Astrocyte of the cerebellum (primary cell): ENCODE measurements at regions not wholly inside any gene's neighbourhood (a gene's known extent, or its start where the extent isn't known, plus 50 kb on each side); places are given as distances from the start of the nearest gene placed in this dataset.
"Not testable (repeated sequence)": the region's sequence is repeated elsewhere in the genome, so short reads cannot be mapped to it uniquely, and the experiment has no call there.

Source experiments
- DNase-seq: peaks from one replicate; pipeline ENCODE4 v3.0.0-alpha.2; 2011; ENCODE audit warnings: low read depth
- H3K4me3 ChIP-seq: 2 replicates; pipeline ENCODE4 v1.5.1; 2011; ENCODE audit warnings: mild to moderate bottlenecking, low read depth, low read length, moderate library complexity
- CTCF ChIP-seq: IDR thresholded peaks from 2 replicates; pipeline ENCODE4 v1.5.1; 2012; ENCODE audit warnings: low read length, low read depth, moderate library complexity, mild to moderate bottlenecking; ENCODE audit errors: missing control alignments
- in situ Hi-C: cut with HindIII; loops from 2 replicates; pipeline ENCODE4 v1.10.0; 2017; ENCODE audit warnings: low sequenced_read_pairs

- no peak for TF ChIP-seq CTCF
- DNase-seq: no peak
- no peak overlapping the region for H3K4me3 ChIP-seq
- in situ Hi-C loops: no loop called here
Observed at GRCh38 chr12:34108967-34109366, 86.7 kb downstream of the ALG10 start.

GRCh38 chr12:34109390-34109789 is 87.1 kb downstream of the ALG10 start:
- no peak overlapping the region for H3K4me3 ChIP-seq
- DNase-seq: no peak
- in situ Hi-C loops: no loop called here
- no peak for TF ChIP-seq CTCF

GRCh38 chr12:34109909-34110531 is 87.7 kb downstream of the ALG10 start:
- DNase-seq, H3K4me3 ChIP-seq, in situ Hi-C loops: not testable (repeated sequence)

- no peak for DNase-seq
- no peak for TF ChIP-seq CTCF
- in situ Hi-C loops: no loop called here
- H3K4me3 ChIP-seq: no peak overlapping the region
Observed at GRCh38 chr12:34119366-34119765, 97.1 kb downstream of the ALG10 start.

- H3K4me3 ChIP-seq: no peak overlapping the region
- in situ Hi-C loops: no loop called here
- no peak for DNase-seq
- TF ChIP-seq CTCF: no peak
Observed at GRCh38 chr12:34121360-34121759, 99.1 kb downstream of the ALG10 start.

- TF ChIP-seq CTCF: peak; percentile 43
- H3K4me3 ChIP-seq, in situ Hi-C loops, DNase-seq: not testable (repeated sequence)
Observed at GRCh38 chr12:34123092-34123491, 100.8 kb downstream of the ALG10 start.

GRCh38 chr12:34124608-34125007 is 102.3 kb downstream of the ALG10 start:
- DNase-seq: no peak
- in situ Hi-C loops: no loop called here
- H3K4me3 ChIP-seq: no peak overlapping the region
- no peak for TF ChIP-seq CTCF
